Lower leg skin (tissue), 3 donors: ENCODE measurements at regions not wholly inside any gene's neighbourhood (a gene's known extent, or its start where the extent isn't known, plus 50 kb on each side); places are given as distances from the start of the nearest gene placed in this dataset.

Experiments used
- CTCF ChIP-seq, 3 donors: fragments of 450-650 bp; IDR thresholded peaks; one replicate each; pipeline ENCODE4 v1.5.1; 2016; ENCODE audit warnings: antibody characterized with exemption in 3 of 3, mild to moderate bottlenecking in 3 of 3, moderate library complexity in 2 of 3
- POLR2A ChIP-seq, 2 donors: fragments of 450-650 bp; IDR thresholded peaks; one replicate each; pipeline ENCODE4 v1.6.1; 2016 to 2017; ENCODE audit warnings: antibody characterized with exemption in 2 of 2, mild to moderate bottlenecking in 1 of 2, moderate library complexity in 1 of 2

- no peak for TF ChIP-seq POLR2A (IDR thresholded peaks at IDR 0.05)
- TF ChIP-seq CTCF (IDR thresholded peaks at IDR 0.05) = no peak
These were observed 392.3 kb upstream of the CNTN6 start for GRCh38 chr3:700514-700913.
